Activated CD4-positive, alpha-beta T cell treated with anti-CD3 and anti-CD28 coated beads, Interleukin-2, amount 10 ng/mL, durations not matched to agents 24 days and 14 days (primary cell): ENCODE measurements at regions not wholly inside any gene's neighbourhood (a gene's known extent, or its start where the extent isn't known, plus 50 kb on each side); places are given as distances from the start of the nearest gene placed in this dataset.
"Not testable (repeated sequence)": the region's sequence is repeated elsewhere in the genome, so short reads cannot be mapped to it uniquely, and the experiment has no call there.

Source experiments
- DNase-seq: peaks from one replicate; pipeline ENCODE4 v3.0.0; 2022
- H3K27ac Mint-ChIP-seq: one replicate; pipeline ENCODE4 v1.8.0; 2022; ENCODE audit warnings: mild to moderate bottlenecking, mixed read lengths
- H3K27me3 Mint-ChIP-seq: one replicate; pipeline ENCODE4 v1.8.0; 2022; ENCODE audit warnings: mixed read lengths
- H3K36me3 Mint-ChIP-seq: one replicate; pipeline ENCODE4 v1.8.0; 2022; ENCODE audit warnings: low read depth, mild to moderate bottlenecking, mixed read lengths
- H3K4me1 Mint-ChIP-seq: one replicate; pipeline ENCODE4 v1.8.0; 2021; ENCODE audit warnings: mixed read lengths
- H3K4me3 Mint-ChIP-seq: one replicate; pipeline ENCODE4 v1.8.0; 2022; ENCODE audit warnings: mild to moderate bottlenecking, moderate library complexity, mixed read lengths
- H3K9me3 Mint-ChIP-seq: one replicate; pipeline ENCODE4 v1.8.0; 2021; ENCODE audit warnings: mixed read lengths
- intact Hi-C: fragments of 100-400 bp; cut with micrococcal nuclease; formaldehyde crosslinking; loops from one replicate; pipeline ENCODE4 v1.15.1; 2023

DNA sequence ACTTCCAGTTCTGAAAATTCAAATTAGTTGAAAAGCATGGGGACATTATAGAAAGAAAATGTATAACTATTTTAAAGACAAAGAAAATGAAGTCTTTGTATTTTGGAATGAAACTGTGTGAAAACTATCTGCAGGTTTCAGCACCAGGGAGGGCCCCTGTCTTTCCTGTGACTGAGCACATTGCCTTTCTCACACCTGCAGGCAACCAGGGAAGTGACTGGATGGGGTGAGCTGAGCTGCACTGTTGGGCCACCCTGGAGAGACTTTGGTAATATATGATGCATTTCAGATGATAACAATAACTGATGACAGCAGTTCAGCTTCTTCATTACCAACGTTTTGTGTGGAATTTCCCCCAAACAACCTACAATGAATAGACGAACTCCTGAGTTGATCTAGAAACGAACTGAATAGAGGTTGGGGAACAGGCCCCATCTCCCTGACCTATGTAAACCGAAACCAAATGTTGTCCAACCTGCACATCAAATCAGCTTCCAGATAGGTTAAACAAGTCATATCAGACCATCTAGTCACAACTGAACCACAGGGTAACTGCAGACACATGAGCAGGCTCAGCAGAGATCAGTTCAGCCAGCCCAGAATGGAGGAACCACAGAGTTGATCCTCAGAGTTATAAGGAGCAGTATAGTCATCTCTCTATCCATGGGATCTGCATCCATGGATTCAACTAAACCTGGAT, 1402.2 kb downstream of the RPIA start:
- H3K4me3 Mint-ChIP-seq, H3K27me3 Mint-ChIP-seq, H3K9me3 Mint-ChIP-seq, DNase-seq, H3K27ac Mint-ChIP-seq, H3K36me3 Mint-ChIP-seq, intact Hi-C loops, H3K4me1 Mint-ChIP-seq: not testable (repeated sequence)

DNA sequence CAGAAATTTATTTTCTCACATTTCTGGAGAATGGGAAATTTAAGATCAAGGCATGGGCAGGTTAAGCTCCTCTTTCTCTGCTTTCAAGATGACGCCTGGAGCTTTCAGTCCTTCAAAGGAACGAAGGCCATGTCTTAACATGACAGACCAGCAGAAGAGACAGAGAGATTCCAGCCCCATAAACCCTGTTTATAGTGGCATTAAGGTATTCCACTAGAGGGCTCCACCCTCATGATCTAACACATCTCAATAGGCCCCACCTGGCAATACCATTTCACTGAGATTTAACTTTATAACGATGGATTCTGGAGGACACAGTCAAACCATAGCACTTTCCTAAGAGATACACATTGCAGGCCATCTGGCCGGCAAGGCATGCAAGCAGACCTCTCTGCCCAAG, 1406.1 kb downstream of the RPIA start:
- DNase-seq, H3K27me3 Mint-ChIP-seq, H3K4me3 Mint-ChIP-seq, intact Hi-C loops, H3K27ac Mint-ChIP-seq, H3K4me1 Mint-ChIP-seq, H3K36me3 Mint-ChIP-seq, H3K9me3 Mint-ChIP-seq: not testable (repeated sequence)

DNA sequence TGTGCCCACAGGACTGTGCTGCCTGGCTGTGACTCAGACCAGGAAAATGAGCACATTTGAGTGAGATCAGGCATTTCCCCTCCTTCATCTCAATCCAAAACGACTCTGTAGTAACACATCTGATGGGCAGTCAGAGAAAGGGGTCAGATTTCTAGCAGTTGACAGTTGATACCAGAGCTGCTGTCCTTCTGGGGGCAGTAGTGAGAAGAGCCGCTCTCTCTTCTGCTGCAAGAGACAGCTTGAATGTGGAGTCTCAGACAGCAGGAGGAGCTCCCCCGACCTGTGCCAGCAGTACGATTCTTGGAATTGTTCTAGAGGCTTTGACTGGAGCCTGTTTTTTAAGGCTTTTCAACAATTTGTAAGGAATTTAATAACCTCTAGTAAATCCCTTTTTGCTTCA, 1413.7 kb downstream of the RPIA start:
- H3K36me3 Mint-ChIP-seq, H3K27me3 Mint-ChIP-seq, DNase-seq, H3K9me3 Mint-ChIP-seq, H3K27ac Mint-ChIP-seq, H3K4me1 Mint-ChIP-seq, H3K4me3 Mint-ChIP-seq, intact Hi-C loops: not testable (repeated sequence)

DNA sequence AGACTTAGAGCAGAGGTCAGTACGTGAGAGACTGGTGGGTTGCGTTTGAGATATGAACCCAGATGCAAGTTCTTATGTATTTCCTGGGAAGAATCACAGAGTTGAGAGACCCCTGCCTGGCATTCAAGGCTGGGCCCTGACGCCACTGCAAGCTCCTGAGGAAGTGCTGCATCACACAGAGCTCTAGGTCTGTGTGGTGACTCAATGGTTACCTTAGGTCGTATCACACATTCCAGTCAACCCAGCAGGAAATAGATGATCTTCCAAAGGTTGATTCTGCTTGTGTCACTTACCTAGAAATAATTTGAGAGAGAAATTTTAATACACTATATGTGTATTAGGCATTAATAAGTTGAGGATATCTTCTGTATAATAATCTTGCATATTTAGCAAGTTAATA, 1431.9 kb downstream of the RPIA start:
- H3K27ac Mint-ChIP-seq, DNase-seq, H3K9me3 Mint-ChIP-seq, H3K4me1 Mint-ChIP-seq, H3K27me3 Mint-ChIP-seq, H3K36me3 Mint-ChIP-seq, intact Hi-C loops, H3K4me3 Mint-ChIP-seq: not testable (repeated sequence)

DNA sequence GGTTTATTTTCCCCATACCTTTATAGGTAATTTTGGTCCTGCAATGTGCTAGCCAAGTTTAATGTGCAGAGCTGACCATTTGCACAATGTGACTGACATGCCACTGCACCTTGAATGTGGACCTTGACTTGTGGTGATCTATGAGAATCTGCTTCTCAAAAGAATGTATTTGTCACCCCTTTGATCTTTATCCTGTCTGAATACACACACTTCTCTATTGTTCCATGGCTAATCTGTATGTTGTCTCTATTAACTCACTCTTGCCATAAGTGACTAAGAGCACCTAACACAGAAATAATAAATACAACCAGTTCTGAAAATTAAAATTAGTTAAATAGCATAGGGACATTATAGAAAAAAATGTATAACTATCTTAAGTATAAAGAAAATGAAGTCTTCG, 1447.6 kb downstream of the RPIA start:
- H3K27ac Mint-ChIP-seq, H3K27me3 Mint-ChIP-seq, H3K9me3 Mint-ChIP-seq, H3K36me3 Mint-ChIP-seq, H3K4me1 Mint-ChIP-seq, intact Hi-C loops, DNase-seq, H3K4me3 Mint-ChIP-seq: not testable (repeated sequence)

DNA sequence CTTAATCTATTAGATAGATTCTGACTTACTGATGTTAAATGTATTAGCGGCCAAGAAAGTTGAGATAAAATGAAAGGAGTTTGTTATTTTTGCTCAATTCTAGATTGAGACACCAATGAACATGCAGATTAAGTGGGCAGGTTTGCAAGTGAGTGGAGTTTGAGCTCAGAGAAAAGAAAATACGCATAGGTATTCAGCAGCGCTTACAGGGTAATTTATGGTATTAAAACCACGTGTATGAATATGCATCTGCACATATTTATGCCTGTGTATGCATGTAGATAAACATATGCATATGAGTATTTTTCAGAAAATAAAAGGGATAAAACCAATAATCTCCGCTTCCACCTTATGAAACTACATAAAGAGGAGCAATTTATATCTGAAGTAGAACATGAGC, 1450.1 kb downstream of the RPIA start:
- H3K36me3 Mint-ChIP-seq, H3K9me3 Mint-ChIP-seq, H3K27ac Mint-ChIP-seq, DNase-seq, H3K27me3 Mint-ChIP-seq, H3K4me1 Mint-ChIP-seq, intact Hi-C loops, H3K4me3 Mint-ChIP-seq: not testable (repeated sequence)

DNA sequence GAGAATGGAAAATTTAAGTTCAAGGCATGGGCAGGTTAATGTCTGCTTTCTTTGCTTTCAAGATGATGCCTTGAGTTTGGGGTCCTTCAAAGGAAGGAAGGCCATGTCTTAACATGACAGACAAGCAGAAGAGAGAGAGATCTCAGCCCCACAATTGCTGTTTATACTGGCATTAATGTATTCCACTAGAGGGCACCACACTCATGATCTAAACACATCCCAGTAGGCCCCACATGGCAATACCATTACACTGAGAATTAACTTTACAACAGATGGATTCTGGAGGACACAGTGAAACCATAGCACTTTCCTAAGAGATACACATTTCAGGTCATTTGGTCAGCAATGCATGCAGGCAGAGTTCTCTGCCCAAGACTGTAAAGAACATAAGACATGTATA, 1460.3 kb downstream of the RPIA start:
- H3K4me3 Mint-ChIP-seq, H3K4me1 Mint-ChIP-seq, H3K27me3 Mint-ChIP-seq, intact Hi-C loops, H3K36me3 Mint-ChIP-seq, DNase-seq, H3K9me3 Mint-ChIP-seq, H3K27ac Mint-ChIP-seq: not testable (repeated sequence)

DNA sequence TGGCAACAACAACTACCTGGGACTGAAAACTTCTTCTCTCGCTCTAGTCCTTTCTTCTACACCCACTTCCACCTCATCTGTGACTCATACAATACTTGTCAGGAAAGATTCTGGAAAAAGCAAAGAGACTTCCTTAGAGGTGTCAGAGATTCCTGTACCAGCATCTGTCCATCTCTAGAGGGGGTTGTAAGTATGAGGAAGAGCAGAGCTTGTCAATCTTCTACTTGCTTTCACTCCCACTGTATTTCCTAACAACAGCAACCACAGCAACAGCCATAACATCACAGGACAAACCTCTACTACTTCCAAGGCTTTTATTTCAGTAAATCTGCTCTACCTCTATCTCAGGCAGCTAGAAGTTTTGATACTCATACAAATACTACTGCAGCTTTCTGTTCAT, 1479.5 kb downstream of the RPIA start:
- H3K36me3 Mint-ChIP-seq, H3K27me3 Mint-ChIP-seq, H3K9me3 Mint-ChIP-seq, DNase-seq, H3K4me3 Mint-ChIP-seq, intact Hi-C loops, H3K27ac Mint-ChIP-seq, H3K4me1 Mint-ChIP-seq: not testable (repeated sequence)

DNA sequence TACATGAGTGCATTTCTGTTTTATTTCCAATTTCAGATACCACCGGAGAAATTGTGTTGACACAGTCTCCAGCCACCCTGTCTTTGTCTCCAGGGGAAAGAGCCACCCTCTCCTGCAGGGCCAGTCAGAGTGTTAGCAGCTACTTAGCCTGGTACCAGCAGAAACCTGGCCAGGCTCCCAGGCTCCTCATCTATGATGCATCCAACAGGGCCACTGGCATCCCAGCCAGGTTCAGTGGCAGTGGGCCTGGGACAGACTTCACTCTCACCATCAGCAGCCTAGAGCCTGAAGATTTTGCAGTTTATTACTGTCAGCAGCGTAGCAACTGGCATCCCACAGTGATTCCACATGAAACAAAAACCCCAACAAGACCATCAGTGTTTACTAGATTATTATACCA, 1481.6 kb downstream of the RPIA start:
- H3K27me3 Mint-ChIP-seq, H3K27ac Mint-ChIP-seq, H3K4me3 Mint-ChIP-seq, H3K36me3 Mint-ChIP-seq, H3K4me1 Mint-ChIP-seq, H3K9me3 Mint-ChIP-seq, DNase-seq, intact Hi-C loops: not testable (repeated sequence)

DNA sequence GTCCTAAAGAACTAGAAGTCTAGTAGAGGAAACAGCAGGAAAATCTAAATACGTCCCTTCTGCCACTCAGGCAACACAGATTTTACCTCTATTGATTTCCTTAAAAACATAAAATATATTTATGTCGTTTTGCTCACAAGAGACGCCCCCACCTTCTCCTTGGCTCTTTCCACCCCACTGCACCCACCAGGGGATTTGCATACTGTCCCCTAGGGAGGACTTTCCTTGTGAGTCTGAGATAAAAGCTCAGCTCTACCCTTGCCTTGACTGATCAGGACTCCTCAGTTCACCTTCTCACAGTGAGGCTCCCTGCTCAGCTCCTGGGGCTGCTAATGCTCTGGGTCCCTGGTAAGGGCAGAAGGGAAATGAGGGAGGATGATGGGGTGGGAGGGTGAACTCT, 1488.1 kb downstream of the RPIA start:
- H3K9me3 Mint-ChIP-seq, H3K4me3 Mint-ChIP-seq, H3K27me3 Mint-ChIP-seq, H3K36me3 Mint-ChIP-seq, intact Hi-C loops, H3K27ac Mint-ChIP-seq, H3K4me1 Mint-ChIP-seq, DNase-seq: not testable (repeated sequence)

DNA sequence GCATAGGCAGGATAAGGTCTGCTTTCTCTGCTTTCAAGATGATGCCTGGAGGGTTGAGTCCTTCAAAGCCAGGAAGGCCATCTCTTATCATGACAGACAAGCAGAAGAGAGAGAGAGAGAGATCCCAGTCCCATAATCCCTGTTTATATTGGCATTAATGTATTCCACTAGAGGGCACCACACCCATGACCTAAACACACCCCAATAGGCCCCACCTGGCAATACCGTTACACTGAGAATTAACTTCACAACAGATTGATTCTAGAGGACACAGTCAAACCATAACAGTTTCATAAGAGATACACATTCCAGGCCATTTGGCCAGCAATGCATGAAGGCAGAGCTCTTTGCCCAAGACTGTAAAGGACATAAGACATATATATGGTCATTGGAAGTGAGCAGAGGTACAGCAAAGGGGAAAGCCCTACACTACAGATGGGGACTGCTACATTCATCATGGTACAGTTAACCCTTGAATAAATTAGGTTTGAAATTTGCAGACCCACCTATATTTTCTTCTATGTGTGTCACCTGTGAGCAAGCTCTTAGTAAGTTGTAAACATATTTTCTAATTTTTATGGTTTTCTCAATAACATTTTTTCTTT, 1516.1 kb downstream of the RPIA start:
- no peaks in the 10 kb centered on the region for H3K36me3 Mint-ChIP-seq
- no peak overlapping the region for H3K27ac Mint-ChIP-seq
- DNase-seq, result no peak
- H3K27me3 Mint-ChIP-seq, result no peaks in the 10 kb centered on the region
- no peaks in the 10 kb centered on the region for H3K9me3 Mint-ChIP-seq
- intact Hi-C loops, result no loop called here
- H3K4me1 Mint-ChIP-seq, result no peaks in the 10 kb centered on the region
- H3K4me3 Mint-ChIP-seq, result no peak overlapping the region

DNA sequence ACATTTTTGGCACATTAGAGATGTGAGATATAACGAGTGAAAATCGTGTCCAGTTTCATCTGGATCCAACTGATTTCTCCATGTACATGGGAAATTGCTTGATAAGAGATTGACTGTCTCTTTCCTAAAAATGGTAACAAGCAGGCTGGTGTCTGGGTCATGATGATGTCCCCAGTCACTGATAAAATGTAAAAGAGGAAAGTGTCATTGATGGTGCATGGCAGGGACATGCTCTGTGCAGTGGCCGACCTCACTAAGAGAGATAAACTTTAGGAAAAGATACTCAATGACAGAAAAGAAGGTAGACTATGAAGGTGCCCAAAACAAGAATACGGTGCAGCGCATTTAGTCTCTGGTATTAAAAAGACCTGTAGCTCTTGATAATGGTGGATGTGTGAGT, 1517.5 kb downstream of the RPIA start:
- H3K27me3 Mint-ChIP-seq, result no peaks in the 10 kb centered on the region
- intact Hi-C loops, result no loop called here
- no peak for DNase-seq
- no peak overlapping the region for H3K4me3 Mint-ChIP-seq
- no peaks in the 10 kb centered on the region for H3K9me3 Mint-ChIP-seq
- H3K27ac Mint-ChIP-seq, result no peak overlapping the region
- H3K4me1 Mint-ChIP-seq, result no peaks in the 10 kb centered on the region
- H3K36me3 Mint-ChIP-seq, result no peaks in the 10 kb centered on the region

DNA sequence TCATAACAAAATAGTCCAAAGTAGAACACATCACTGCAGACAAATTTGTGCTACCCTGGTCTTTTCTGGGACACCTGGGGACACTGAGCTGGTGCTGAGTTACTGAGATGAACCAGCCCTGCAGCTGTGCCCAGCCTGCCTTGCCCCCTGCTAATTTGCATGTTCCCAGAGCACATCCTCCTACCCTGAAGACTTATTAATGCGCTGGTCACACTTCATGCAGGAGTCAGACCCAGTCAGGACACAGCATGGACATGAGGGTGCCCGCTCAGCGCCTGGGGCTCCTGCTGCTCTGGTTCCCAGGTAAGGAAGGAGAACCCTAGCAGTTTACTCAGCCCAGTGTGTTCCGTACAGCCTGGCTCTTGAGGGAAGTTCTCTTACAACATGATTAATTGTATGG, 1518.3 kb downstream of the RPIA start:
- Mint-ChIP-seq H3K4me3 (no peak overlapping the region), H3K4me1 (no peaks in the 10 kb centered on the region), H3K27ac (no peak overlapping the region), H3K36me3 (no peaks in the 10 kb centered on the region), H3K27me3 (no peaks in the 10 kb centered on the region), H3K9me3 (no peaks in the 10 kb centered on the region)
- no peak for DNase-seq
- intact Hi-C loops, result no loop called here

DNA sequence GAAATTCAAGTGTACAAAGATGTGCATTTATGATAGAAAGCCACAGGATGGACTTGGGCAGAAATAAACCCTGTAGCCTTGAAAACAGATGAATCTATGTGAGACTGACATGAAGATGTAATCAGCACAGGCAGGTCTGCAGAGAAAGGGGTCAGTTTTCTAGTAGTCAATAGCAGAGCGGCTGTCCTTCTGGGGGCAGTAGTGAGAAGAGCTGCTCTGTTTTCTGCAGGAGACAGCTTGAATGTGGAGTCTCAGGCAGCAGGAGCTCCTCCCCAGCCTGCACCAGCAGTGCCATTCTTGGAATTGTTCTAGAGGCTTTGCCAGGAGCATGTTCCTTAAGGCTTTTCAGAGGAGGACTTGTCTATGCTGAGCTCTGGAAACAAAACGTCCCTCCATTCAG, 1524.4 kb downstream of the RPIA start:
- intact Hi-C loops, H3K9me3 Mint-ChIP-seq, H3K4me1 Mint-ChIP-seq, H3K27ac Mint-ChIP-seq, DNase-seq, H3K4me3 Mint-ChIP-seq, H3K36me3 Mint-ChIP-seq, H3K27me3 Mint-ChIP-seq: not testable (repeated sequence)

DNA sequence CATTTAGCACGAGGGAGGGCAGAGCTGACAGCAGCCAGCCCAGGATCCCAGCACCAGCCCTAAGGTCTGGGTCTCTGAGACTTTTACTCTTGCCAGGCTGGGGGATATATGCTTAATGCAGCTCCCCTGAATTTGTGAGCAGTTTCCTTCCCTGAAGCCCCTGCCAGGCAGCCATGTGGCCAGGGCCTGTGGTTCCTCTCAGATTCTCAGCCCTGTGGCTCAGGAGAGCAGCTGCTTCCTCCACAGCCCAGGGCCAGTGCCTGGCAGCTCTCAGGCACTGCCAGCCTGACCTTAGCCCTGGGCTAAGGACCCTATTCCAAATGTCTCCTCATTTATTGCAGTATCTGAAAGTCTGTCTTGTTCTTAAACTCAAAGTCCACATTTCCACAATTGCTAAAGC, 1525.3 kb downstream of the RPIA start:
- intact Hi-C loops, DNase-seq, H3K36me3 Mint-ChIP-seq, H3K9me3 Mint-ChIP-seq, H3K4me3 Mint-ChIP-seq, H3K4me1 Mint-ChIP-seq, H3K27me3 Mint-ChIP-seq, H3K27ac Mint-ChIP-seq: not testable (repeated sequence)
